IgD-negative memory B cell (primary cell): ENCODE measurements at regions not wholly inside any gene's neighbourhood (a gene's known extent, or its start where the extent isn't known, plus 50 kb on each side); places are given as distances from the start of the nearest gene placed in this dataset.

Experiments
- H3K27ac Mint-ChIP-seq, 3 donors: one replicate each; pipeline ENCODE4 v1.8.0; 2020 to 2022; ENCODE audit warnings: mild to moderate bottlenecking in 3 of 3, mixed read lengths in 3 of 3, moderate library complexity in 1 of 3
- H3K27me3 Mint-ChIP-seq: one replicate; pipeline ENCODE4 v1.8.0; 2021; ENCODE audit warnings: mixed read lengths
- H3K36me3 Mint-ChIP-seq: one replicate; pipeline ENCODE4 v1.8.0; 2020; ENCODE audit warnings: mild to moderate bottlenecking, mixed read lengths
- H3K4me1 Mint-ChIP-seq, 3 donors: one replicate each; pipeline ENCODE4 v1.8.0; 2020 to 2022; ENCODE audit warnings: mixed read lengths in 3 of 3, mild to moderate bottlenecking in 1 of 3
- H3K4me3 Mint-ChIP-seq, 4 donors: one replicate each; pipeline ENCODE4 v1.8.0; 2020 to 2022; ENCODE audit warnings: mild to moderate bottlenecking in 4 of 4, mixed read lengths in 4 of 4, moderate library complexity in 3 of 4
- H3K9me3 Mint-ChIP-seq, 3 donors: one replicate each; pipeline ENCODE4 v1.8.0; 2020 to 2021; ENCODE audit warnings: mixed read lengths in 3 of 3, mild to moderate bottlenecking in 1 of 3

DNA sequence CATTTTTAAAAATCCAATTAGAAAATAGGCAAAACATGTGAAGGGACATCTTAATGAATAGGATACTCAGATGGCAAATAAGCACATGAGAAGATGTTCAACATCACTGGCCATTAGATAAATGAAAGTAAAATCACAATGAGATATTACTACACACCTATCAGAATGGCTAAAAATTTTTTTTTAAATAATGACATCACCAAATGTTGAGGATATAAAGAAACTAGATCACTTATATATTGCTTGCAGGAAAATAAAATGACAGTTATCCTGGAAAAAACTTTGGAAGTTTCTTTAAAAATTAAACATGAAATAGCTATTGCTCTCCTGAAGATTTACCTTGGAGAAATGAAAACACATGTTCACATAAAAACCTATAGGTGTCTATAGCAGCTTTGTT is 127.8 kb downstream of the ALOX5 start:
- Mint-ChIP-seq H3K9me3 (peaks cover 0 to 1% (median 0%) of the 10 kb centered on the region in 3 donors), H3K4me1 (peaks cover 17 to 22% (median 19%) of the 10 kb centered on the region in 3 donors), H3K27ac (no peak overlapping the region), H3K27me3 (no peaks in the 10 kb centered on the region), H3K4me3 (no peak overlapping the region), H3K36me3 (peaks cover 10% of the 10 kb centered on the region)

DNA sequence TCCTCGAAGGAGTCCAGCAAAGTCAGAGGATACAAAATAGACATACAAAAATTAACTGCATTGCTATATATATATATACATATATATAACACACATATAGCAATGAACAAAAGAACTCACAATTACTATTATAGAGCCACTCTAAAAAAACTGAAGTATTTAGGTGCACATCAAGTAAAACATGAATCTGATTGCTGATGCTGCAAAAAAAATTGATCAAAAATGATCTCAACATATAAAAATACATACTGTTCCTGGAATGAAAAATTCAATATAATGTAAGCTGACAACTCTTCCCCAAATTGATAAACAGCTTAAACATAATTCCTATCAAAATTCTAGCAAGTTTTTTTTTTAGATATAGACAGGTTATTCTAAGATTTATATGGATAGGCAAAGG is 126.8 kb downstream of the ALOX5 start:
- H3K9me3 Mint-ChIP-seq = peaks cover 0 to 5% (median 0%) of the 10 kb centered on the region in 3 donors
- no peaks in the 10 kb centered on the region for H3K27me3 Mint-ChIP-seq
- no peak overlapping the region for H3K4me3 Mint-ChIP-seq
- H3K36me3 Mint-ChIP-seq = peaks cover 10% of the 10 kb centered on the region
- H3K4me1 Mint-ChIP-seq = peaks cover 17 to 22% (median 20%) of the 10 kb centered on the region in 3 donors
- peak overlapping the region in 1 of 3 donors; percentile 51 for H3K27ac Mint-ChIP-seq

DNA sequence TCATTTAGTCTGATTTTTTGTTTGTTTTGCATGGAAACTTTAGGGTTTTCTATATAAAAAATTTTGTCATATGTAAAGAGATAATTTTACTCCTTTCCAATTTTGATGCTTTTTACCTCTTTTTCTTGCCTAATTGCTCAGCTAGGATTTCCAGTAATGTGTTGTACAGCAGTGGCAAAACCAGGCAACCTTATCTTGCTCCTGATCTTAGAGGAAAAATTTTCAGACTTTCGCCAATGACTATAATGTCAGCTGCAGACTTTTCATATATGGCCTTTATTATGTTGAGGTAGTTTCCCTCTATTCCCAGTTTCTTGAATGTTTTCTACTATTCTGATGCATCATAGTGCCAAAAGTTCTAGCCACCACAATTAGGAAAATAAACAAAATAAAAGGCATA is 126.3 kb downstream of the ALOX5 start:
- H3K4me3 Mint-ChIP-seq = no peak overlapping the region
- H3K4me1 Mint-ChIP-seq = peaks cover 18 to 22% (median 21%) of the 10 kb centered on the region in 3 donors
- H3K36me3 Mint-ChIP-seq = peaks cover 12% of the 10 kb centered on the region
- peaks cover 1 to 6% (median 2%) of the 10 kb centered on the region in 3 donors for H3K9me3 Mint-ChIP-seq
- peak overlapping the region in 1 of 3 donors; percentile 51 for H3K27ac Mint-ChIP-seq
- no peaks in the 10 kb centered on the region for H3K27me3 Mint-ChIP-seq

DNA sequence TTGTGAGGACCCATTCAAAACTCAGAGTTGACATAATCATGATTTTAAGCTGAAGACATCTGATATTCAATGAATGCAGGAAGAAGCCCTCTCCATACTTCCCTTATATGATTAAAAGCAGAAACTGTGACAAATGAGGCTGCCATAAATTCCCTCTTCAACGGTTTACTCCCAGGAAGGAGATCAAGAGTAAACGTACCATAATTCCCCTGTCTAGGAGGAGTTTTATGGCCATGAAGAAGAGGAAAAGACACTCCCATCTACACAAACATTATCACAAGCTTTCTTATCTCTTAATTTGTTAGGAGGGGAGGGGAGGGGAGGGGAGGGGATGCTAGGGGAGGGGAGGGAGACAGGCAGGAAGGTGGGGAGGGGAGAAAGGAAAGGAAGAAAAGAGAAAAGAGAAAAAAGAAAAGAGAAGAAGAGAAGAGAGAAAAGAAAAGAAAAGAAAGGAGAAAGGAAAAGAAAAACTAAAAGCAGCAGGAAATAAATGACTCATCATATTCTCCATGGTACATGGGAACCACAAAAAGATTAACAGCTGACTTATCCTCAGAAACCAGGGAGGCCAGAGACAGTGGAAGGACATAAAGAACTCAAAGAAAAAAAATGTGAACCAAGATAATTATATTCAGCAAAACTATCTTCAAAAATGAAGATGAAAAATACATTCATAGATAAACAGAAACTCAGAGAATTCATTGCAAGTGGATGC is 121.6 kb downstream of the ALOX5 start:
- Mint-ChIP-seq H3K27ac (no peak overlapping the region), H3K36me3 (peaks cover 23% of the 10 kb centered on the region), H3K4me1 (peaks cover 17 to 20% (median 17%) of the 10 kb centered on the region in 3 donors), H3K27me3 (no peaks in the 10 kb centered on the region), H3K9me3 (peaks cover 2 to 7% (median 3%) of the 10 kb centered on the region in 3 donors), H3K4me3 (peak overlapping the region in 1 of 4 donors; percentile 18)
